ENCODE measurements at regions not wholly inside any gene's neighbourhood (a gene's known extent, or its start where the extent isn't known, plus 50 kb on each side); places are given as distances from the start of the nearest gene placed in this dataset.

GRCh38 chr2:226154610-226155009, 645.0 kb downstream of the IRS1 start:
- DNase-seq: no peak

- no peak for DNase-seq
These were observed 646.1 kb downstream of the IRS1 start for GRCh38 chr2:226153553-226153952.

GRCh38 chr2:226151157-226151556, 648.5 kb downstream of the IRS1 start:
- DNase-seq: no peak

GRCh38 chr2:226143091-226143490, 656.5 kb downstream of the IRS1 start:
- DNase-seq: no peak

- DNase-seq: no peak
These were observed 657.2 kb downstream of the IRS1 start for GRCh38 chr2:226142463-226142862.

- no peak for DNase-seq
These were observed 659.0 kb downstream of the IRS1 start for GRCh38 chr2:226140594-226140993.

- no peak for DNase-seq
These were observed 659.9 kb downstream of the IRS1 start for GRCh38 chr2:226139759-226140158.

GRCh38 chr2:226137201-226137811, 662.3 kb downstream of the IRS1 start:
- DNase-seq: no peak

- no peak for DNase-seq
These were observed 662.9 kb downstream of the IRS1 start for GRCh38 chr2:226136739-226137138.

- no peak for DNase-seq
These were observed 663.6 kb downstream of the IRS1 start for GRCh38 chr2:226135861-226136548.

GRCh38 chr2:226132323-226133215, 667.1 kb downstream of the IRS1 start:
- DNase-seq: no peak

GRCh38 chr2:226131299-226131784, 668.3 kb downstream of the IRS1 start:
- DNase-seq: no peak

GRCh38 chr2:226130192-226130591, 669.4 kb downstream of the IRS1 start:
- DNase-seq: no peak

GRCh38 chr2:226127682-226128081, 671.9 kb downstream of the IRS1 start:
- no peak for DNase-seq

GRCh38 chr2:226126104-226126503, 673.5 kb downstream of the IRS1 start:
- DNase-seq: no peak

- no peak for DNase-seq
These were observed 674.3 kb downstream of the IRS1 start for GRCh38 chr2:226125176-226125883.

GRCh38 chr2:226124548-226125011, 675.0 kb downstream of the IRS1 start:
- DNase-seq: no peak

GRCh38 chr2:226123300-226123699, 676.3 kb downstream of the IRS1 start:
- DNase-seq: no peak

GRCh38 chr2:226122041-226122440, 677.6 kb downstream of the IRS1 start:
- no peak for DNase-seq

- DNase-seq: no peak
These were observed 678.4 kb downstream of the IRS1 start for GRCh38 chr2:226121046-226121738.

GRCh38 chr2:226118471-226119429, 680.9 kb downstream of the IRS1 start:
- DNase-seq: no peak

Data from stimulated activated CD4-positive, alpha-beta T cell treated with anti-CD3 and anti-CD28 coated beads, Interleukin-12 subunit alpha, Interleukin-12 subunit beta, amount 100 ng/mL, for 4 hours (primary cell).